ENCODE measurements at regions not wholly inside any gene's neighbourhood (a gene's known extent, or its start where the extent isn't known, plus 50 kb on each side); places are given as distances from the start of the nearest gene placed in this dataset.

DNA sequence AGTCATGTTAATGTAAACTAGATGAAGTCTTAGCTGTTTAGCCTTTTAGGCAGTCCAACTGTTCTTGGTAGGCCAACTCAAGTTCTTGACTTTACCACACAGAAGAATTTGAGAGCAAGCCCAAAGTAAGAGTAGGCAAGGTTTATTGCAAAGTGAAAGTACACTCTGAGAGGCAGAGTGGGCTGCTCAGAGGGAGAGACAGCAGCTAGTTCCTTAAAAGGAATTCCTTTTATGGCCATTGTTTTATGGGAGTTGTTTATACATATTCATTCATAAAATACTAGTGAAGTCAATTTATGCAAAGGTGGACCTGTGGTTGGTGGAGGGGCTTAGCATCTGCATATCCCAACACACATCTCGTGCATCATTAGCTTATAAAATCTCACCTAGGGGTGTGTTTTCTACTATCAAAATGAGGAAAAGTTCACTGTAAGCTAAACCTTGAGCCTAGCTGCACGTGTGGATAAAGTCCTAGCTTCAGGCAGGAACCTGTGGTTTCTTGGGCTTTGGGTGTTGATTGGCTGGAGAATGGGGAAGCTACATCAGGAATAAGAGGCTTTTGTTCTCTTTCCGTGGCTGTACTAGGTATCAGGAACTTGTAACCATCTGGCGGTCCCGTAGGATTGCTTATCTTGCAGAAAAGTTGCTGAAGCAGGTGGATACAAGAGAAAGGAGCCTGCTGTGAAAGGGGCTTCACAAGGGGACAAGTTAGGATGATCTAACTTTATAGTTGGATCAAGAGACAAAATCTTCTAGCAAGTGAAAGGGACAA is 110.4 kb upstream of the GULP1 start:
- Histone ChIP-seq H3K27ac (ENCODE audit: low read depth, low read length) (no peak overlapping the region), H3K9ac (ENCODE audit: extremely low read depth, low read length, poor library complexity, severe bottlenecking) (no peak overlapping the region), H3K4me3 (ENCODE audit: low read length) (no peak overlapping the region), H3K27me3 (ENCODE audit: control insufficient read depth, insufficient read depth, low read length, poor library complexity, severe bottlenecking) (no peaks in the 10 kb centered on the region), H3K4me1 (ENCODE audit: control insufficient read depth, insufficient read depth, low read length) (peaks cover 13% of the 10 kb centered on the region), H3K9me3 (ENCODE audit: control insufficient read depth, low read length) (peaks cover 13% of the 10 kb centered on the region), H3K36me3 (ENCODE audit: control insufficient read depth, insufficient read depth, low read length) (no peaks in the 10 kb centered on the region)
- Mint-ChIP-seq H3K4me1 (peaks cover 26% of the 10 kb centered on the region), H3K9me3 (peaks cover 4% of the 10 kb centered on the region), H3K27ac (no peak overlapping the region), H3K4me3 (no peak overlapping the region), H3K27me3 (ENCODE audit: insufficient read depth) (peaks cover 47% of the 10 kb centered on the region), H3K36me3 (ENCODE audit: low read depth) (no peaks in the 10 kb centered on the region)
- WGBS, 2 experiments (ENCODE audit: insufficient coverage in 1 of 2, insufficient read length in 1 of 2), result 28 to 35% methylated on average over 4 to 5 of the region's 5 CpGs
- peak; percentile 62 for DNase-seq
- TF ChIP-seq, protein P1, sequence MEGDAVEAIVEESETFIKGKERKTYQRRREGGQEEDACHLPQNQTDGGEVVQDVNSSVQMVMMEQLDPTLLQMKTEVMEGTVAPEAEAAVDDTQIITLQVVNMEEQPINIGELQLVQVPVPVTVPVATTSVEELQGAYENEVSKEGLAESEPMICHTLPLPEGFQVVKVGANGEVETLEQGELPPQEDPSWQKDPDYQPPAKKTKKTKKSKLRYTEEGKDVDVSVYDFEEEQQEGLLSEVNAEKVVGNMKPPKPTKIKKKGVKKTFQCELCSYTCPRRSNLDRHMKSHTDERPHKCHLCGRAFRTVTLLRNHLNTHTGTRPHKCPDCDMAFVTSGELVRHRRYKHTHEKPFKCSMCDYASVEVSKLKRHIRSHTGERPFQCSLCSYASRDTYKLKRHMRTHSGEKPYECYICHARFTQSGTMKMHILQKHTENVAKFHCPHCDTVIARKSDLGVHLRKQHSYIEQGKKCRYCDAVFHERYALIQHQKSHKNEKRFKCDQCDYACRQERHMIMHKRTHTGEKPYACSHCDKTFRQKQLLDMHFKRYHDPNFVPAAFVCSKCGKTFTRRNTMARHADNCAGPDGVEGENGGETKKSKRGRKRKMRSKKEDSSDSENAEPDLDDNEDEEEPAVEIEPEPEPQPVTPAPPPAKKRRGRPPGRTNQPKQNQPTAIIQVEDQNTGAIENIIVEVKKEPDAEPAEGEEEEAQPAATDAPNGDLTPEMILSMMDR (conservative IDR thresholded peaks at IDR 0.05), result no peak

DNA sequence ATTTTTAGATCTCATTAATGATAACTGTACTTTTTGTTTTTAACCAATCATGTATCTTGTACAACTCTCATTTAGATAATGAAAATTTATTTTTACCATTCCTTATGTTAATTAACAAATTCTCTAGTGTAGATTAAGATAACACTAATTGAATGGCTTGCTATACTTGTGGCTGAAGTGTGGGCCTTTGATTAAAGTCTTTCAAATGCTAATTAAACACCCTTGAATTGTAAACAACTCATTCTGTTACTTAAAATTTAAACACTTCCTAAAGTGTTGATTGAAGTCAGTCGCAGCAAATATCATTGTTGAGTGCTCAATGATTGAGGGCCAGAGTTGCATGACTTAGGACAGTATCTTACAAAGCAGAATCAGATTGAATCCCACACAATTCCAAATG is 109.8 kb upstream of the GULP1 start:
- Histone ChIP-seq H3K9me3 (ENCODE audit: control insufficient read depth, low read length) (peaks cover 13% of the 10 kb centered on the region), H3K4me3 (ENCODE audit: low read length) (no peak overlapping the region), H3K27ac (ENCODE audit: low read depth, low read length) (no peak overlapping the region), H3K4me1 (ENCODE audit: control insufficient read depth, insufficient read depth, low read length) (peaks cover 13% of the 10 kb centered on the region), H3K36me3 (ENCODE audit: control insufficient read depth, insufficient read depth, low read length) (no peaks in the 10 kb centered on the region), H3K9ac (ENCODE audit: extremely low read depth, low read length, poor library complexity, severe bottlenecking) (no peak overlapping the region), H3K27me3 (ENCODE audit: control insufficient read depth, insufficient read depth, low read length, poor library complexity, severe bottlenecking) (no peaks in the 10 kb centered on the region)
- Mint-ChIP-seq H3K36me3 (ENCODE audit: low read depth) (no peaks in the 10 kb centered on the region), H3K9me3 (peaks cover 4% of the 10 kb centered on the region), H3K27ac (no peak overlapping the region), H3K27me3 (ENCODE audit: insufficient read depth) (peaks cover 47% of the 10 kb centered on the region), H3K4me3 (no peak overlapping the region), H3K4me1 (peaks cover 21% of the 10 kb centered on the region)
- TF ChIP-seq, protein P1 (conservative IDR thresholded peaks at IDR 0.05), result no peak
- 6 to 33% methylated on average over 1 of the region's 1 CpG for WGBS, 2 experiments (ENCODE audit: insufficient coverage in 1 of 2, insufficient read length in 1 of 2)
- no peak for DNase-seq

GRCh38 chr2:188187726-188188125 is 103.9 kb upstream of the GULP1 start:
- Mint-ChIP-seq H3K4me1 (no peaks in the 10 kb centered on the region), H3K27ac (no peak overlapping the region), H3K27me3 (ENCODE audit: insufficient read depth) (peaks cover 40% of the 10 kb centered on the region), H3K9me3 (peaks cover 4% of the 10 kb centered on the region), H3K36me3 (ENCODE audit: low read depth) (no peaks in the 10 kb centered on the region), H3K4me3 (no peak overlapping the region)
- no peak overlapping the region for H3K4me3 ChIP-seq (ENCODE audit: low read length)
- TF ChIP-seq, protein P1 (conservative IDR thresholded peaks at IDR 0.05), result no peak
- H3K27me3 ChIP-seq (ENCODE audit: control insufficient read depth, insufficient read depth, low read length, poor library complexity, severe bottlenecking), result no peaks in the 10 kb centered on the region
- no peak overlapping the region for H3K9ac ChIP-seq (ENCODE audit: extremely low read depth, low read length, poor library complexity, severe bottlenecking)
- no peaks in the 10 kb centered on the region for H3K36me3 ChIP-seq (ENCODE audit: control insufficient read depth, insufficient read depth, low read length)
- no peaks in the 10 kb centered on the region for H3K4me1 ChIP-seq (ENCODE audit: control insufficient read depth, insufficient read depth, low read length)
- peaks cover 13% of the 10 kb centered on the region for H3K9me3 ChIP-seq (ENCODE audit: control insufficient read depth, low read length)
- no peak for DNase-seq
- H3K27ac ChIP-seq (ENCODE audit: low read depth, low read length), result no peak overlapping the region

Measured in endodermal cell (in vitro differentiated cells).